Activated T-helper 1 cell treated with Interleukin-2 at 50 U/mL for 16 hours (primary cell): ENCODE measurements at regions not wholly inside any gene's neighbourhood (a gene's known extent, or its start where the extent isn't known, plus 50 kb on each side); places are given as distances from the start of the nearest gene placed in this dataset.

Source experiments
- DNase-seq: peaks from one replicate; pipeline ENCODE4 v3.0.0-alpha.2; 2020; ENCODE audit warnings: low read depth

GRCh38 chr14:34038358-34039057, 87.6 kb upstream of the EGLN3 start:
- DNase-seq, result no peak

DNA sequence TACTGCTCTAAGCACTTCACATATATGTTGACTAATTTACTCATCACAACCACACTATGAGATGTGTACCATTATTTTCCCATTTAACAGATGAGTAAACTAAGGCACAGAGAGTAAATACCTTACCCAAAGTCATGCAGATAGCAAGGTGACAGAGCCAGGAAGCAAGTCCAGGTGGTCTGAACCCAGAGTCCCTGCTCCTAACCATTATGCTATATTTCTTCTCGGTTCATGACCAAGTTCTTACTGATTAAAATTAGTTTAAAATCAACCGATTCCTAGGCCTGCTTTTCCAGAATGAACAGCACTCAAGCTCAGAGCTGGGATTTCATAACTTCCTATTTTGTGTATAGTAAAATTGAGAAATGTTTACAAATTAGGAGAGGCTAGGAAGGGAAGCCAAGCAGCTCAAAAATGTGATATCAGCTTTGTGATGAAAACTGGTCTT, 85.5 kb upstream of the EGLN3 start:
- DNase-seq, result no peak

DNA sequence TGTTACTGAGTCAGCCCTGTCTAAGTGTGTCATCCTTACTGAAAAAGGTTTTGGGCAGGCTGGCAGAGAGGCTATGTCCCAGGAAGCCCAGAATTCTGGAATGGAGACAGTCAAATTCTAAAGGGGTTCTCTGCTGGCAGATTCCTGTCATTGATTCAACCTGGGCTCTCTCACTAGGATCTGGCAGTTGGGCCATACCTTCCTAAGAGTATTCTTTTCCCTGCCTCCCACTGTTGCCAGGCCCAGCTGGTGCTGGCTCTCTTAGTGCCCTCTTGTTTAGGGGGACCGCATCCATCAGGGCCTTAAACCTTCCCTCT, 85.0 kb upstream of the EGLN3 start:
- no peak for DNase-seq

DNA sequence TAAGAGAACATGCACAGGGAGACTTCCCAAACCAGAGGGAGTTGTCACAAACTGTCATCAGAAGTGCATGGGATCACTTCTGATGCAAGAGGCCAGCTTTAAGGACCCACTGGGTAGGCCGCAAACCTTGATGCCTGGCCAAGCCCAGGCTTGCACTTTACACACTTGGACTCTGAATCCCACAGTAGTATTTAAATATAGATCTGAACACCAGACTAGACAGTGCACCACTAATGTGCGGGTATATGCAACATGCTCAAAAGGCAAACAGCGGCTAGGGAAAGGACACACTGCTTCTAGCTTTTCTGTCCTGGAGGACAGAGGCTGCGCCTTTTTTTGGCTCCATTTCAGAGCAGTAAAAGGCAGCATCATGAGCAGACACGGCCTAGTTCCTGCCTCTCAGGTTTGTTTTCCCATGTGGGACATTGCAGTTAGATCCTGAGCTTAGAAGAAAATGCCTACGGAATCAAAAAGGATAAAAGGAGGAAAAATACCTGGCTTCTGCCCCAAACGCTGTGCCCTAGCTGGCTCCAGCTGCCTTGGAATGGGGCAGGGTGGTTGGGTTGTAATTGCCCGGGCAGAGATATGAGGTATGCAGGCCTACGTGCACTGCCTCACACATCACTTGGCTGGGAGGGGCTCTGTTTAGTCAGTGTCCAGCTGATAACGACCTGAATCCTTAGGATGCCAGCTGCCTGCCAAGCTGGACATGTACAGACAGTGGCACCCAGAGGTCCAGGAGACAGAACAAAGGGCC, 84.5 kb upstream of the EGLN3 start:
- DNase-seq, result no peak

DNA sequence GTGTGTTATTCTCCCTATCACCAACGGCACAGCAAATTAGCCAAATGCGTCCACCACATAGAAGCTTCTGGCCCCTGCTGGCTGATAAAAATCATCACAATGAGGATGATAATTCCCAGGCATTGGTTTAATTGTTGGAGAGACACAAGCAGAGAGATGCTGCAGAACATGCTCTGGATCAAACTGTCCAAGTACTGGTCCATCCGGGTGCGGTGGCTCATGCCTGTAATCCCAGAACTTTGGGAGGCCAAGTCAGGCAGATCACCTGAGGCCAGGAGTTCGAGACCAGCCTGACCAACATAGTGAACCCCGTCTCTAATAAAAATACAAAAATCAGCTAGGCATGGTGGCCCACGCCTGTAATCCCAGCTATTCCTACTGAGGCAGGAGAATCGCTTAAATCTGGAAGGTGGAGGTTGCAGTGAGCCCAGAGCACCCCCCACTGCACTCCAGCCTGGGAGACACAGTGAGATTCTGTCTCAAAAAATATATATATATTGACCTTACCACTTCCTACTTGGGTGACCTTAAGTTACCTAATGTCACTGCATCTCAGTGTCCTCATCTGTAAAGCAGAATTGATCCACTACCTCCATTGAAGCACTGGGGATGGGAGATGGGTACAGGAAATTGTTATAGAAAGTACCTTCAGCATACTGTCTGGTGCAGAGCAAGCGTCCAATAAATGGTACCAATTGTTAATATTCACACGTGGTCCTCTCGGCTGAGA, 83.7 kb upstream of the EGLN3 start:
- no peak for DNase-seq

GRCh38 chr14:34032720-34033119, 81.8 kb upstream of the EGLN3 start:
- no peak for DNase-seq

DNA sequence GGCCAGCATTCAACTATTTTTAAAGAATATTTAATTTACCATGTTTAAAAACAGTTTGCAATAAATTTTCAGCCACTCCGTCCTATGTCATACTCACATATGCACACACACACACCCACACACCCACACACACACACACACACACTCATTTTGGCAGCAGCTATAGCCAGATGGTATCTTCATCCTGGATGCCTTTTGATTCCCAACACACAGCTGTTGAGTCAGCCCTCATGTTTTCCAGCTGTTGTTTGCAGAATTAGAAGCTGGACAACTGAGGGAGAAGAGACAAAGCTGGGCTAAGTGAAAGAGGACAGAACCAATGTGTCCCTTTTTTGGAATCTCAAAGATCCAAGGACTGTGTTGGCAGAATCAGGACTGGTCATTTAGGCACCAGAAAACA, 80.0 kb upstream of the EGLN3 start:
- DNase-seq, result no peak

DNA sequence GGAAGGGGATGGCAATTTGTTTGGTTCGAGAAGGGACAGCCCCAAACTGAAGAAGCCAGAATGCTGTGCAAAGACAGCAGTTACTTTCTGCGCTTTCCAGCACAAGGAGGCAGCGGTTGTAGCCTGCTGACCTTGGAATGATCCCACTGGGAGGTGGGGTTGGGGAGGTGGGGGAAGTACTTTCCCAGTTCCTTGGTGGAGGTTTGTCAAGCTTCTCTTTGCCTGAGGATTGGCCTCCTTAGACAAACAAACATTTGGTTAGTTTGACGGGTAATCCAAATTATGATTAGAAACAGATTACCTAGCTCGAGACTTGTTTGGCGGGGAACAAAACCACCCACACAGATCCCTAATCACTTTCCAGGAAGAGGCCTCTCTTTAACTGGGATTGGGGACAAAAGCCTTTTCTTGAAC, 79.1 kb upstream of the EGLN3 start:
- no peak for DNase-seq

DNA sequence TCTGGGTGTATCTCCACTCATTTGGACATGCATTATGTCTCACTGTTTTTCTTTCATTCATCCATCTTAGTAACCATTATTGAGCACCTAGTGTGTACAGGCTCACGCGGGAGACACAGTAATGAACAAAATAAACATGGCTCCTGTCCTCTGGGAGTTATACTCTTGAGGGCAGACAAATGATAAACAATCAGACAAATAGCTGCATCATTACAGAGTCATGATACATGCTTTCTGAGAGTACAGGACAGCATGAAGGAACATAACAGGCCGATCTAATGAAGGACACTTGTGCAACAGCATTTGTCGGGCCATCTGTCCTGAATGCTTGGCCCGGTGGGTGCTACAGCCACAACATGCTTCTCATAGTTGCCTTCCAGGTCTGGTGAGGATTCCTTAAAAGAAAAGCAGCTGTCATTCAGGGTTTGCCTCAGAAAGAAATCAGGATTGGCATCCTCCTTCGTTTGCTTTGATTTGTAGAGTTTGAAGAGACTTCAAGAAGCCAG, 77.2 kb upstream of the EGLN3 start:
- no peak for DNase-seq

DNA sequence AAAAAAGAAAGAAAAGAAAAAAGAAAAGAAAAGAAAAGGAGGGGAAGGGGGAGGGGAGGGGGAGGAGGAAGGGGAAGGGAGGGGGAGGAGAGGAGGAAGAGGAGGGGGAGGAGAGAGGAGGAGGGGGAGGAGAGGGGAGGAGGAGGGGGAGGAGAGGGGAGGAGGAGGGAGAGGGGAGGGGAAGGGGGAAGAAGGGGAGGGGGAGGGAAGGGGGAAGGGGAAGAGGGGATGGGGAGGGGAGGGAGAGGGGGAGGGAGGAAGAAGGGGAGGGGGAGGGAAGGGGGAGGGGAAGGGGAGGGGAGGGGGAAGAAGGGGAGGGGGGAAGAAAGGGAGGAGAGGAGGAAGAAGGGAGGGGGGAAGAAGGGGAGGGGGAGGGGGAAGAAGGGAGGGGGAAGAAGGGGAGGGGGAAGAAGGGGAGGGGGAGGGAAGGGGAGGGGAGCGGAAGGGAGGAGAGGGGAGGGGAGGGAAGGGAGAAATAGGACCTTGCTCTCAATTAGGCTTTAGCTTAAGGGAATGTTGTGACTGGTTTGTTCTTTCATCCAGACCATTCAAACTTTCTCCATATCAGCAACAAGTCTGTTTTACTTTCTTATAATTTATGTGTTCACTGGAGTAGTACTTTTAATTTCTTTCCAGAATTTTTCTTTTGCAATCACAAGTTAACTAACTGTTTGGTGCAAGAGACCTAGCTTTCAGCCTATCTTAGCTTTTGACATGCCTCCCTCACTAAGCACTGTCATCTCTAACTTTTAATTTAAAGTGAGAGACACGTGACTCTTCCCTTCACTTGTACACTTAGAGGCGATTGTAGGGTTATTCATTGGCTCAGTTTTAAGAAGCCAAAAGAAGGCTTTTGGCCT, 76.5 kb upstream of the EGLN3 start:
- no peak for DNase-seq

GRCh38 chr14:34025325-34026017, 74.6 kb upstream of the EGLN3 start:
- no peak for DNase-seq

GRCh38 chr14:34024768-34025144, 73.9 kb upstream of the EGLN3 start:
- no peak for DNase-seq

DNA sequence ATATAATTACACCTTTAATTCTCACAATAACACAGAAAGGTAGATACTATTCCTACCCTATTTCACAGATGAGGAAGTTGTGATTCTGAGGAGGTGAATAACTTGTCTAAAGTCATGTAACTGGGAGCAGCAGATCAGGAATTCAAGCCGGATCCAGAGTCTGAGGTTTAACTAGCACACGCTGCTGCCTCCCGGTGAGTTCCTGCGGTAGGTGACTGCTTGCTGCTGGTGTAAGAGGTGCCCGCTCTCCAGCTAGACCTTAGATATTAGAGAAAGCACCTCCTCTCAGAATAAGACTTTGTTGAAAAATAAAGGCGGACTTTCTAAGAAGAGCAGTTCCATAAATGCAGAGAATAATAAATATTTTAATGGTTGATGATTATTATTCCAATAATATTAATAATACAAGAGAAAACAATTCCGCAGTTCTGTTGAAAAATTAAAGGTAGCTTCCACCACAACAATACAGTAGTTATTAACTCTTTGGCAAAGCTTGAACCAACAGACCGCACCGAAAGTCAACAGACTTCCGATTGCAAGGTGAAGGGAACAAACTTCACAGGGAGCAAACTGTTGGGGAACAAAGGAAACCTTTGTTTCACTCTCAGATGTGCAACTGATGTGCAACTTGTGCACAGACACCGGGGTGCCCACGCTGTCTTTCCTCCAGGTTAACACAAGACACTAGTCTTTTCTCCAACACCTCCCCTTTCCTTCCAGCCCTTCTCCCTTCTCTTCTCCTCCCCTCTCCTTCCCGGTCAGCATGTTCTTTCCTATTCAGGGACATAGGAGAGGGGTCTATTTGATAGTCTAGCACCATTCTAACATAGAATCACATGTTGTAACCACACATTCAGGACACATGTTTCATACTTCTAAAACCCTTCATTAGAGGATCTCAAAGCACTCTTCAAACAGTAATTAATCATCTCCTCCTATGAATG, 73.2 kb upstream of the EGLN3 start:
- no peak for DNase-seq

GRCh38 chr14:34021096-34021495, 70.2 kb upstream of the EGLN3 start:
- no peak for DNase-seq

DNA sequence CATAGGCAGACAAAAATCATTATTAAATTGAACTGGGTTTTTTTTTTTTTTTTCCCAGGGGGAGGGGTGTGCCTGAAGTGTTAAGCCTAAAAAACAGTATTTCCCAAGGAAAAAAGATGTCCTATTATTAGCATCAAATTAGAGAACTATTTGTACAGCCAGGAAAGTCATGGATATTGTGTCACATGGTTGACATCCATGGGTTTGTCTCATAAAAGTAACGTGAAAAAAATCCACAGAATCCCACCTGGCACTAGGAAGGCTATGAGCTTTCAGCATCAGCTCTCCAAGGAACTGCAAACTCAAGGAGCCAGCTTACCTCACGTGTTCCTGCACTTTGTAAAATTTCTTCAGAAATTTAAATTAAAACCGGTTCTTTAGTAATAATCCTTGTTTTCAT, 69.1 kb upstream of the EGLN3 start:
- no peak for DNase-seq

GRCh38 chr14:34018564-34019244, 67.8 kb upstream of the EGLN3 start:
- DNase-seq, result no peak

DNA sequence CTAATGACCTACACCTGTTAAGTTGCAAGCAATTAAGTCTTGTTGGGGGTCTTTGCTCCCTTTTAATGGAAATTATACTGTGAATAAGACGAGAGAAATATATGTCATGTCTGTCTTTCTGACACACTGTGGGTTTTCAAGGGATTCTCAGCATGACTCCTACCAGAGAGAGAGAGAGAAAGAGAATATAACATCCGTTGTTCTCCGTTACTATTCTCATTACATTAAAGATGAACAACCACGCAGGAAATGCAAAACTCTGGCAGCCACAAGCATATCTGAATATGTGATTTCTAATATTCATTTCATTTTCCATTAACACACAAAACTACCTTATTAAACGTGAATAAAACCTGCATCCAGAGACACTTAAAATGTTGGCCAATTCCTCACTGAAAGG, 67.3 kb upstream of the EGLN3 start:
- no peak for DNase-seq

- no peak for DNase-seq
These were observed 64.5 kb upstream of the EGLN3 start for GRCh38 chr14:34015383-34015782.

- no peak for DNase-seq
These were observed 64.1 kb upstream of the EGLN3 start for GRCh38 chr14:34014936-34015335.

- DNase-seq, result no peak
These were observed 62.8 kb upstream of the EGLN3 start for GRCh38 chr14:34013721-34014060.
